H1 (cell line): ENCODE measurements at regions not wholly inside any gene's neighbourhood (a gene's known extent, or its start where the extent isn't known, plus 50 kb on each side); places are given as distances from the start of the nearest gene placed in this dataset.

Source experiments
- ATF2 ChIP-seq: IDR thresholded peaks from 2 replicates; pipeline ENCODE4 v1.6.1; 2012; ENCODE audit warnings: low read length, inconsistent platforms
- CTCF ChIP-seq, 3 experiments: IDR thresholded peaks; 1 replicate in 2 of 3; 2 replicates in 1 of 3; pipeline versions ENCODE4 v1.5.1 to v1.6.1; 2011; ENCODE audit warnings: low read length in 3 of 3, mild to moderate bottlenecking in 3 of 3, inconsistent platforms in 2 of 3, low read depth in 1 of 3, moderate library complexity in 1 of 3; ENCODE audit not compliant: insufficient read depth in 1 of 3; ENCODE audit errors: control extremely low read depth in 1 of 3
- EGR1 ChIP-seq: IDR thresholded peaks from 2 replicates; pipeline ENCODE4 v1.6.1; 2011; ENCODE audit warnings: low read depth, low read length, borderline replicate concordance
- EZH2 ChIP-seq: fragments of 200-600 bp; sonication (generic); IDR thresholded peaks from 2 replicates; pipeline ENCODE4 v1.7.1; 2012; ENCODE audit warnings: low read depth, mild to moderate bottlenecking, moderate library complexity, low read length, inconsistent platforms; ENCODE audit not compliant: severe bottlenecking
- MAX ChIP-seq: IDR thresholded peaks from 2 replicates; pipeline ENCODE4 v1.6.1; 2012; ENCODE audit warnings: inconsistent platforms
- POLR2AphosphoS5 ChIP-seq: IDR thresholded peaks from 2 replicates; pipeline ENCODE4 v1.6.1; 2011; ENCODE audit warnings: low read depth, low read length
- SP2 ChIP-seq: IDR thresholded peaks from 2 replicates; pipeline ENCODE4 v1.6.1; 2012; ENCODE audit warnings: mild to moderate bottlenecking, low read length, inconsistent platforms
- TAF1 ChIP-seq: IDR thresholded peaks from 2 replicates; pipeline ENCODE4 v1.6.1; 2011; ENCODE audit warnings: mild to moderate bottlenecking, low read depth, low read length
- USF2 ChIP-seq: IDR thresholded peaks from 2 replicates; pipeline ENCODE4 v1.6.1; 2011; ENCODE audit warnings: low read length, improper control_type of control experiment

- TF ChIP-seq EGR1 (no peak), SP2 (no peak), CTCF (IDR thresholded peaks at IDR 0.05; ENCODE audit: control extremely low read depth in 1 of 3, insufficient read depth in 1 of 3, low read depth in 1 of 3, low read length in 3 of 3) (no peak), ATF2 (no peak), POLR2AphosphoS5 (no peak), TAF1 (no peak), EZH2 (no peak), MAX (no peak), USF2 (no peak)
Observed at GRCh38 chr9:11713077-11713476, 980.1 kb upstream of the TYRP1 start.
